Fibroblast of lung (primary cell): ENCODE measurements at regions not wholly inside any gene's neighbourhood (a gene's known extent, or its start where the extent isn't known, plus 50 kb on each side); places are given as distances from the start of the nearest gene placed in this dataset.

Source experiments
- CTCF ChIP-seq, 2 donors: IDR thresholded peaks in 1 of 2; conservative IDR thresholded peaks in 1 of 2; 1 replicate in 1 of 2; 2 replicates in 1 of 2; pipeline ENCODE4 v1.5.1; 2011 to 2012; ENCODE audit warnings: low read length in 2 of 2, control low read depth in 1 of 2, inconsistent platforms in 1 of 2, low read depth in 1 of 2, mild to moderate bottlenecking in 1 of 2
- EZH2 ChIP-seq: IDR thresholded peaks from 2 replicates; pipeline ENCODE4 v1.5.1; 2012; ENCODE audit warnings: low read length, control low read depth, mild to moderate bottlenecking; ENCODE audit errors: missing control alignments

GRCh38 chr12:30043151-30043847 is 259.6 kb upstream of the TMTC1 start:
- no peak for TF ChIP-seq CTCF (conservative IDR thresholded peaks at IDR 0.05 in 1 of 2, IDR thresholded peaks at IDR 0.05 in 1 of 2; ENCODE audit: low read depth in 1 of 2, low read length in 2 of 2)
- TF ChIP-seq EZH2: no peak
